GM12878 (cell line): ENCODE measurements at regions not wholly inside any gene's neighbourhood (a gene's known extent, or its start where the extent isn't known, plus 50 kb on each side); places are given as distances from the start of the nearest gene placed in this dataset.
"Not testable (repeated sequence)": the region's sequence is repeated elsewhere in the genome, so short reads cannot be mapped to it uniquely, and the experiment has no call there.

Experiments used
- CTCF ChIP-seq, 3 experiments: IDR thresholded peaks in 2 of 3; conservative IDR thresholded peaks in 1 of 3; 2 replicates each; pipeline ENCODE4 v1.5.1; 2011; ENCODE audit warnings: low read depth in 3 of 3, low read length in 3 of 3, mild to moderate bottlenecking in 3 of 3, control low read depth in 2 of 3, moderate library complexity in 2 of 3, inconsistent platforms in 1 of 3, mixed read lengths in 1 of 3; ENCODE audit not compliant: control insufficient read depth in 2 of 3, insufficient read depth in 1 of 3; ENCODE audit errors: extremely low read depth in 1 of 3
- ELK1 ChIP-seq: IDR thresholded peaks from 2 replicates; pipeline ENCODE4 v1.6.1; 2012; ENCODE audit warnings: low read depth, low read length, improper control_type of control experiment
- MYC ChIP-seq: IDR thresholded peaks from 2 replicates; pipeline ENCODE4 v1.6.1; 2011; ENCODE audit warnings: mild to moderate bottlenecking, low read length, moderate library complexity, inconsistent platforms; ENCODE audit not compliant: insufficient read depth, insufficient replicate concordance, insufficient read length, severe bottlenecking
- PBX3 ChIP-seq: IDR thresholded peaks from 2 replicates; pipeline ENCODE4 v1.6.1; 2011; ENCODE audit warnings: mild to moderate bottlenecking, low read depth, low read length, moderate library complexity; ENCODE audit not compliant: insufficient replicate concordance
- ZNF384 ChIP-seq: IDR thresholded peaks from 2 replicates; pipeline ENCODE4 v1.6.1; 2012; ENCODE audit warnings: low read depth, mild to moderate bottlenecking, low read length, improper control_type of control experiment, borderline replicate concordance

- not testable (repeated sequence) for TF ChIP-seq MYC; ZNF384; CTCF (IDR thresholded peaks at IDR 0.05 in 2 of 3, conservative IDR thresholded peaks at IDR 0.05 in 1 of 3; ENCODE audit: control insufficient read depth in 2 of 3, extremely low read depth in 1 of 3, insufficient read depth in 1 of 3, low read depth in 3 of 3, low read length in 3 of 3); PBX3; ELK1
Observed at GRCh38 chr1:144040293-144040692, 68.5 kb upstream of the FAM72C start.
